GM18502 (cell line): ENCODE measurements at regions not wholly inside any gene's neighbourhood (a gene's known extent, or its start where the extent isn't known, plus 50 kb on each side); places are given as distances from the start of the nearest gene placed in this dataset.

Experiments used
- ATAC-seq: cut with Tn5 transposase; IDR thresholded peaks from one replicate; pipeline ENCODE4 v1.9.1; 2021; ENCODE audit warnings: mild to moderate bottlenecking; ENCODE audit not compliant: unreplicated experiment, poor library complexity

DNA sequence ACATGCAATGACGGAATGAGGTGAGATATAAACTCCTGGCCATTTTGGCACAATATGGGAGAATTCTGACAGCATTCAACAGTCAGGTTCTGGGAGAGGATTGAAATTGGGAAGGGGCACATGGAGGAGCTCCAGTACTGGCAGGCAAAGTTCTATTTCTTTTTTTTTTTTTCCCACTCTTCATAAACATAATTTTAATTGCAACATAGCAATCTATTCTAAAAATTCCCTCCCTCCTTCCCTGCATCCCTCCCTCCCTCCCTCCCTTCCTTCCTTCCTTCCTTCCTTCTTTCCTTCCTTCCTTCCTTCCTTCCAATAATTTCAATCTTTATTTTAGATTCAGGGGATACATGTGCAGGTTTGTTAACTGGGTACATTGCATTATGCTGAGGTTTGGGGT is 93.2 kb downstream of the PTCSC3 start:
- ATAC-seq, result no peak

DNA sequence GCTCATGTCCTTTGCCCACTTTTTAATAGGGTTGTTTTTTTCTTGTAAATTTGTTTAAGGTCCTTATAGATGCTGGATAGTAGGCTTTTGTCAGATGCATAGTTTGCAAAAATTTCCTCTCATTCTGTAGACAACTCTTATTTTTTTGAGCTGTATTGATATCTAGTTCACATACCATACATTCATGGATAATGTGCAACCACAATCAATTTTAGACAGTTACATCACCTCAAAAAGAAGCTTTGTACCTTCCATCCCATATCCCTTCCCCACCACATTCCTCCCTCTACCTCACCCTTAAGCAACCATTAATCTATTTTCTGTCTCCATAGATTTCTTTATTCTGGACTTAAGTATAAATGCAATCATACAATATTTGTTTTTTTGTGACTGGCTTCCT is 98.4 kb downstream of the PTCSC3 start:
- ATAC-seq, result no peak

DNA sequence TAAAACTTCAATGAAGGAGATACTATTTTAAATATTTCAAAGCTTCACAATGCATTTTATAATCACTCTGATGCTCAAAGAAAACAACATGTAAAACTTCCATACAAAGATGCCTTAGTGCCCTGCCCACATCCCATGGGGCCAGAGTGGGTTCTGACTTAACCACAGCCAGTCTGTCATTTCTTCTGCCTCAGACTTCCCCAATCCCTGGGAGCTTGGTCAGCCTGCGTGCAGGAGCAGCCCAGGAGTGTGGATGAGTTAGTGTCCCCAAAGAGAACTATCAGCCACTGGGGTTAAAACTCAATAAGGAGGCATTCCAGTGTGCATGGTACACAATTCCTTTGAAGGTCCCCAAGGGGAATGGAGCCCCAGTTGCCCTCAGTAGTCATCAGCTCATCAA is 100.3 kb downstream of the PTCSC3 start:
- no peak for ATAC-seq

DNA sequence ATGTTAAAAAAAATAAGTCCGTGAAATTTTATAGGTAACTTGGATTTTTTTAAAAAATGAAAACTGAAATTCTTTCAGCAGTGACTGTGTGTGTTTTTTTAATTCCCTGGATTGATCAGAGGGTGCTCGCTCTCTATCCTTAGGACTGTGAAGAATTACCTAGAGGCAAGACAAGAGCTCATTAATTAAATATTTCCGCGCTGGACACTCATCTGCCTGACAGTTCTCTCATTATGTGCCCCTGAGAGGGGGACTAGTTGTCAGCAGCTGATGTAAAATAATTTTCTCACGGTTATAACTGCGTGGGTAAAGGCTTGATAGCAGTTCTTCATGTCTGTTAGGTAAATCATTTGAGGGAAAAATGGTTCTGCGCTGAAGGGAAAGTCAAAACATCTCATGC is 101.3 kb downstream of the PTCSC3 start:
- no peak for ATAC-seq

DNA sequence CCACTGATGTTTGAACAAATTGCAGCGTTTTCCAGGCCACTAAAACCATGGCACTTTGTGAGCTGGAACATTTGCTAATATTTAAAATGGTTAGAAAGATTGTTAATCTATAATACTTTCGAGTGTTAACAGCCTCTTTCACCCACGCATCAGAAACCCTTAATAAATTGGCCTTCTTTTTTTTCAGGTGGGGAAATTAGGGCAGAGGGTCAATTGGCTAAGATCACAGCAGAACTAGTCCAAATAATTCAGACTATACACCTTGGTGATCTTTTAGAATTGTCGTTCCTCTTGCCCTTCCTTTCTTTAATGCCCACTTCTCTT is 105.8 kb downstream of the PTCSC3 start:
- no peak for ATAC-seq

DNA sequence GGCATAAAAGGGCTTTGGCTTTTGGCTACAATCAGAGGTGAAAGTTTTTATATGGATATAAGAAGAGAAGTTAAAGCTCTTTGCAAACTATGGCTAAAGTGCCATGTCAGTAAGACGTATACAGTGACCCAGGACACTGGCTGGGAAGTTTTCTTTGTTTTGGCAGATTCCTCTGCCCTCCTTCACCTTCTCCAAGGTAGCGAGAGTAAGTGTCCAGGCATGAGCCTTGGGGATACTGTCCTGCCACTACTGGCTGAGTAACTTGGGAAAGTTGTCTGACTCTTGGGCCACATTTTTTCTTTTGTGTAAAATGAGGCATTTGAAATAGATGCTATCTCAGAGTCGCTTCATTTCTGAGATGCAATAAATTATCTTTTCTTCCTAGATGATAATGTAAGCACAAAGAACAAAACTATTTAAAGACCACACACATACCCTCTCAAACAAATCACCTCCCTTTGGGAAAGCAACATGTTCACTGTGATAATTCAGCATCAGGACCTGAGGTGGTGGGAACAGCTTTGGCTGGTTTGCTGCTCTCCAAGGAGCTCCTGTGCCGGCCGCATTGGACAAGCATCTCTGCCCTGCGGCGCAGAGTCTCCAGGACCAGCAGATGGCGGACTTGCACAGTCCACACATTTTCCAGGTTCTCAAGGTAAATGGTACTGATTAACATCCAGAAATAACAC is 106.3 kb downstream of the PTCSC3 start:
- peak; percentile 64 for ATAC-seq

DNA sequence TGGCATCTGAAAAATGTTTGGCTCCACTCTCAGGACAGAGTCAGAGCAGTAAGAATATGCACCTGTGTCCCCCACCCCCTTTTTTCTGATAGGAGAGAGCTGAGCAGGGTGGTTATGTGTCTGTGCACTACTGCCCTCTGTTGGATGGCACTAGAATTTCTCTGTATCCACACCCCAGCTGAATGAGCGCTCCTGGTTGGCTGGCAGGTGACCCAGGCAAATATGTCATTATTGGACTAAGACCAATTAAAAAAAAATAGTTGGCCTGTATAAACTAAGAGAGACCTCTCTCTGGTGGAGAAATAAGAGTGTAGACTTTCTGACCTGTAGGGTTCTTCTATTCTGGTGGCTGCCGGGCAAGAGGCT is 107.0 kb downstream of the PTCSC3 start:
- peak; percentile 72 for ATAC-seq

DNA sequence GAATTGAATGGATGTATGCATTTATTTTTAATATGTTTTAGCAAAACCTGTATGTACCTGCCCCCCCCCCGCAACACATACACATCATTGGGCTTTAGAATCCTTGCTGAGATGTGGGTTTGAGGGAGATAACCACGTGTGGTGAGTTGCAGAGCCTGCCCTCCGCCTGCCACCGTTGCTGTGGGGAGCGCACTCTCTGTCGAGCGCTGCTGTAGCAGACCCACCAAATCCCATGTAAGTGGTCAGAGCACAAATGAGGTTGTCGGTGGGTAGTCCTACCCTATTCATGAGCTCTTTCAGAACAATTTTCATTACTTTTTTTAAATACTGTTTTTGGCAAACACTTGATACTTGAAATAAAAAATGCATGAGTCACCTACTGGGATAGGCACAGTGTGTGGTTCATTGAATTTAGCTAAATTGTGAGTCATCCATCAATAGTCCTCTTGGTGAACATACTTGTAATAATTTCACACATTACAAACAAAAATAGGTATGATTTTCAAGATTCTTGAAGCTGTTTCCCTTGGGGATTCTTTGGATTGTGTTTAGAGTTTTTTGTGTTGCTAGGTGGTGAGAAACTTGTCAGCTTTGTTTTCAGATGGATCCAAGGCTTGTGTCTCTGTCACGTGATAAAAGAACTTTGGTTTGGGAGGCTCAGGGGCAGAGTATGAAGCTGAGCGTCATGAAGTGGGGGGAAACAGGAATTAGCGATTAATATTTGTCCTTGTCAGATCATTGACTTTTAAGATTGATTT is 107.6 kb downstream of the PTCSC3 start:
- ATAC-seq, result no peak

DNA sequence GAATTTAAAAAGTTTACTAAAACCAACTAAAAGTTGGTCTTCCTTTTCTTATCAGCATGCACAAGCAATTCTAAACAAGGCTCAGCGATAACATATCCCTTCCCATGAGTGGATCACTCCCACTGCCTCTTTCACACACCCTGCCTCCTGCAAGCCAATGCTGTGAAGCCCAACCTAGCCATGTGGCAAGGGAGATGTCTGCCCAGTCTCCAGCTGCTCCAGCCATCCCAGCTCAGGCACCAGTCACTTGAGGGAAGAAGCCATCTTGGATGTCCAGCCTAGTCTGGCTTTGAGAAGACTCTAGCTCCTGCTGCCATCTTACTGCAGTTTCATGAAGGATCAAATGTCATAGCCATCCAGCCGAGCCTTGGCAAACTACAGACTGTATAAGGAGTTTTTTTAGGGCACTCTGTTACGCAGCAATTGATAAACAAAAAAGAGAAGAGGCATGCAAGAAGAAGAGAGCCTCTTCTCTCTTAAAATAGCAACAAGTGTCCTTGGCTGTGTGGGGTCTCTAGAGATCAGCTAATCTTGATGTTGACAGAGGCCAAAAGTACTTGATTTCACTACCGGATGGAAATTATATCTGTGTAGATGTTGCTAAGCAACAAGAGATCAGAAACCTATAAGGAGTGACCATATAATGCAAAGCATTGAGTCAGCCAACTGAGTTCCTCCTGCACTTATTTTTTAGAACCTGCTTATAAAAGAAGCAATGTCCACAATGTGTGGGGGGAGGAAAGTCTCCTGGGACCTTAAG is 108.9 kb downstream of the PTCSC3 start:
- no peak for ATAC-seq

DNA sequence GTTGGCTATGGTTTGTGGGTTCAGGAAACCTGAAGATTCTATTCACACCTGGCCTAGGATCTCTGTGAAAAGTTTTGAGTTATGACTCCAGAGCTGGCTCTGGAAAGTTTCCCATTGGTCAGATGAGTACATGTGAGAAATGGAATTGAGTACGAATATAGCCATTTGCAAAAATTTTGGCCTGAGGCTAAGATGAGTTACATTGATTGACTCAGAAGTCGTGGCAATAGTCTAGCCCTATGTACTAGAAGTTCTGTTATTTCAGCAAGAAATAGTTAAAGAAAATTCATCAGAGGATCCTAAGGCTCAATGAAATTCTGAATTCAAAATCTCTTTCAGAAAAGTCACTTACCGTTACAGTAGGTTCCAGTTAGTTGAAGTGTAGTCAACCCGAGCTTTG is 109.9 kb downstream of the PTCSC3 start:
- no peak for ATAC-seq

DNA sequence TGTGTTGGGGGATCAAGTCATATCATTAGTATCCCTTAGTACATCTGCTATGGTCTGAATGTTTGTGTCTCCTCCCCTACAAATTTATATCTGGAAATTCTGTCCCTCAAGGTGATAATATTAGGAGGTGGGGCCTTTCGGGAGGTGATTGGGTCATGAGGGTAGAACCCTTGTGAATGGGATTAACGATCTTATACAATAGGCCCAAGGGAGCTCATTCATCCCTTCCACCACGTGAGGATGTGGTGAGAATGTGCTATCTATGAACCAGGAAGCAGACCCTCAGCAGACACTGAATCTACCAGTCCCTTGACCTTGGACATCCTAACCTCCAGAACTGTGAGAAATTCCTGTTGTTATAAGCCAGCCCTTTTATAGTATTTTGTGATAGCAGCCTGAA is 110.7 kb downstream of the PTCSC3 start:
- ATAC-seq, result no peak

DNA sequence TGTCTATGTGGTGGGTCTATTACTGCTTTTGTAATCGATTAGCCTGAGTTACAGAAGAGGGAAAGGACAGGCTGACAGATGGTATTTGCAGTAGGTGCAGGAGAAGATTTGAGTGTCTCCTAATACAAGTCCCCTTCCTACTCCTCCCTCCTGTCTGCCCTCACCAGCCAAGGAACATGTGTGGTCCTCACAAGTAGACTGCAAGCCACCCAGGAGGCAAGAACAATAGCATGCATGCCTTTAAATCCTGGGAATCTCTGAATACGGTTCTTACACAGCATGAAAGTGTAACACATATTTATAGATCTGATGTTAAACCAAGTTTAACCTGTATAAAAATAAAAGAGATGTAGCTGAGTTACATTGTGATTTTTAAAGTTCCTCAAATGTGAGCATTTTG is 117.0 kb downstream of the PTCSC3 start:
- ATAC-seq, result no peak

DNA sequence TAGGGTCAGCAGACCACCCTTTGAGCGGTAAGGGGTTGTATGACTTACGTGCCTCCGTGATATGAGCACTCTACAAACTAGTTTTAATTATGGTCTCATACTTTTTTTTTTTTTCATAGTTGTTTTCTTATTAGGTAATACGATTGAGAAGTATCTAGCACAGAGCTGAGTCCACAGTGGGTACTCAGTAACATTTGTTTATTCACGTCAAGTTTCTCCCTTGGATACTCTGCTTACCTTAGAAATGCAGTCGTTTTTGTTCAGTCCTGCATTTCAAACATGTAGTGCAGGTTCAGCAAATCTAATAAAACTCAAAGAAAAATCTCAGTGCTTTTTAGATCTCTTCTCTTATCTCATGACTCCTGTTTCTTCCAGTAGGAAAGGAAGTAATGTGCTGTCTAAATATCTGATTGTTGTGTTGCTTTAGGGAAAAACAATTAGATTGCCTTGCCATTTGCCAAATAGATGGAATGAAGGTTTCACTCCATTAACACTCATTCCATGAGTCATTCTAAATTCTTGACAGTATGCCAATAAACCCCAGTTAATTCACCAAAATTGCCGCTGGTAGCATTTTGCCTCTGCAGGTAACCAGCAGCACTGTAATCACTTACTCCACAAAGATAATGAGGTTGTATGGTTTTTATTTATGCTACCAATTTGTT is 118.9 kb downstream of the PTCSC3 start:
- no peak for ATAC-seq

DNA sequence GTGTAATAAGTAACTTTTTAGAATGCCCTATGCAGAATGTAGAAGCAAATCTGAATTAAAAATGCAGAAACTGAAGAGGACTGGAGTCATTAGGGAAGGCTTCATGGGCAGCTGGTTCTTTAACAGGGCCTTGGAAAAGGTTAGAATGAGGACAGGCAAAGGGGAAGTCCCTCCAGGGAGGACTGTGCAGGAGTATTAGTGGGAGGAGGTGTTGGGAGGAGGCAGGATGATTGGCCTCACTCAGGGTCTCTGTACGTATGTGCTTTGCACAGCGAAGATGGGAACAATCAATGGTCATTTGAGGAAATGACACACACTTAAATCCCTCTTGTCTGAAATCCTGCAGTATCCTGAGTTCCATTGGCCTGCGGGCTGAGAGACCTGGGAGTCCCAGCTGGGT is 119.7 kb downstream of the PTCSC3 start:
- ATAC-seq, result no peak

DNA sequence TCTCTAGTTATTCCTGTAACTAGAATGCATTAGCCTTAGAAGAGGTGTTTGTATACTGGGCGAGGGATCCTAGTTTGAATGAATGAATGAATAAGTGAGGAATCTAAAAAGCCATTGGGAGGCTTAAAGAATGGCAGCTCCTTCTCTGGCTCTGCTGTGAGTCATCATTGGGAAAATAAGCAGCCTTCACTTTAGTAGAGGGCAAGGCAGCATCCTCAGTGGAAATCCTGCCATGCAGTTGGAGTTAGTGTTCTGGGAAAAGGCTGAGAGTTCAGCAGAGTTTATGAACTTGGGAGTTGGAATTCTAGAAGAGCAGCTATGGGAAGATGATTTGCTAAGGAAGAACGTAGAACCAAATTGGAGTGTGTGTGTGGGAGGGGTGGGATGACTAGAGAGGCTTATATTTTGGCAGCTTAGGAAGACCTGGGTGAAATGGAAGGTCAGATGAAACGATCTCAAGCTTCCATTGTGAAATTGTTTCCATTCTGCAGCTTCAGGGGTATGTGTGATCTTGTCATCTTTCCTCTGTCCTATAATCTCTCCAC is 120.8 kb downstream of the PTCSC3 start:
- no peak for ATAC-seq

DNA sequence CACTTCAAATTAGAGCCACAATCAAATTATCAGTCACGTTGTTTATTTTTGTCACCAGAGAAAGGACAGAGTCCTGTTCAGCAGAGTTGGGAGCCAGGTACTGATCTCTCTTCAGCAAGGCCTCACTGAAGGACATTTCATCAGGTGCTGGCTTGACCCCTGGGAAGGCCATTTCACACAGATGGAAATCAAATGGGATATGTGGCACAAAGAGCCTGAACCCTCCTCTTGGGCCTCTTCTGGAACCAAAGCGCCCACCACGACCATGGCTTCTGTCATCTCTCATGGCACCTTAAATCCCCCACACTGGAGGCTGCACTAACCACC is 121.5 kb downstream of the PTCSC3 start:
- no peak for ATAC-seq

DNA sequence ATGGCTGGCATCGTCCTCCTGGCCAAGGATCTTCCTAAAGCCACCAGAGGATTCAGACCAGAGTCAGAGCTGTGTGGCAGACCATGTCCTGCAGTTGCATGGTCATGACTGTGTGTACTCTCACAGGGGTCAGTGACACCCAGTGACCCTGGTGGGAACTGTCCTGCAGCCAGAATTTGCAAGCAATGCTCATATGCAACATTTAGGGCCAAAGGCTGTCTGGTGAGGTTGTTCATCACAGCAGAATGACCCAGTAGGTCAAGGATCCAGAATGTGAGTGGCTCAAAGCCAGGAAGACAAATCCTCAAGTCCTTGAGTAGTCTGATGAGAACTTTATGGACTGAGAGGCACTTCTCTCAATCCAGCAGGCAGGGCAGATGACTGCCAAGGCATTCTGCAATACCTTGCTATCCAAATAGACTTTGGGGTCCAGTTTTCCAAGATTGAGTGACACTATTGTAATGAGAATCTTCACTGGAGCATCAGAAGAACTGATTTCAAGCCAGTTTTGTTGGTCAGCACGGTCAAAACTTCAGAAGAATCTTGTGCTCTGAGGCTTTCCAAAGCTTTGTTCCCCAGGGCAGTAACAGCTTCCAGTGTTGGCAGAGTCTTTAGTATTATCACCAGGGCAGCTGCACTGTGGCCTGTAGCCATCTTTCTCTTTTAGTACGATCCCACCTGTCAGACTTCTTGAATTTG is 122.0 kb downstream of the PTCSC3 start:
- no peak for ATAC-seq

DNA sequence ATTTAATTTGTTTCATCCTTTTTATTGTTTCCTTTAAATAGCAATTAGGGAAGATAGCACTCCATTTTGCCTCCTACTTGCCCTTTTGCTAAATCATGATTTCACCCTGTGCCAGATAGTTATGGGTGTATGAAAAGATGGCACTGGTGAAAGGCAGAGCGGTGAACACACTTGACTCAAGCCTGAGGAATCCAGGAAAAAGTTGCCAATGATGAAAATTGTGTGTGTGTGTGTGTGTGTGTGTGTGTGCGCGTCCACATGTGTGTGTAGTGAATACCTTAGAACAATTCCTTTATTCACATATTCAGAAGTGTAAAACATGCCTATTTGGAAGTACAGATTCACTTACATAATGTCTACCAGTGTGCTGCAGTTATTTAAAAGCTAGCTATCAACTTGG is 123.8 kb downstream of the PTCSC3 start:
- ATAC-seq, result no peak

DNA sequence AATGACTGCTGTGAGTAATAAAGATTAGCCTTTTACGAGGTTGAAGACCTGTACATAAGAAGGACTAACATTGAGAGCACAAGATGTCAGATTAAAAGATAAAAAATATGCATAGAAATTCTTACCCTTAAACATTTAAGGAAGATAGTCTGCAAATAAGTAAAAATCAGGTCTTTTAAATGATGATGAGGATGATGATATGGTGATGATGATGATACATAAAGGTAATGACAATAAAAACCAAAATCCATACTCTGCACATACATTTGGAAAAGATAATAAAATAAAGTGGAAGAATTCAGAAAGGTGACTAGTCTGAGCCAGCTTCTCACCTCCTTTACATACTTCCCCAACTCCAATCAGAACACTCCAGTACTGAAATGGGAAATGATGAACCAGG is 124.5 kb downstream of the PTCSC3 start:
- ATAC-seq, result no peak

DNA sequence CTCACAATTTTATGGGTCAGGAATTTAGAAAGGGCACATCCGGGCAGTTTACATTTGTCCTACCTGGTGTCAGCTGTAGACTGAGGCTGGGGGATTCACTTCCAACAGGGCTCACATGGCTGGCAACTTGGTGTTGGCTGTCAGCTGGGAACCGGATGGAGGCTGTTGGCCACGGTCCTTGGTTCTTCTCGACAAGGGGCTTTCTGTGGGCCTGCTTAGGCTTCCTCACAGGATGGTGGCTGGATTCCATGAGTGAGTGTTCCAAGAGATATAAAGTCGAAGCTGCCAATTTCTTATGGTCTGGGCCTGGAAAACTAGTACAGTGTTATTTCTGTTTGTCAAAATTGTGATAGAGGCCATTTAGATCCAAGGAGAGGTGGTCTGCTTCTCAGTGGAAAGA is 127.9 kb downstream of the PTCSC3 start:
- no peak for ATAC-seq
